HCT116 (cell line): ENCODE measurements at regions not wholly inside any gene's neighbourhood (a gene's known extent, or its start where the extent isn't known, plus 50 kb on each side); places are given as distances from the start of the nearest gene placed in this dataset.

Source experiments
- ATAC-seq: fragments of 200-7000 bp; cut with Tn5 transposase; 2 replicates; pipeline ENCODE4 v1.9.1; 2020; ENCODE audit warnings: mild to moderate bottlenecking, moderate library complexity
- BruUV-seq: library from RNA; stranded (reverse); fragments of 400-500 nt; replicated peaks from 2 replicates; lab custom pipeline; 2021; lab: Mats Ljungman, UMichigan
- CTCF ChIA-PET: fragments of 300-600 bp; sonication (Branson Sonifier 250); formaldehyde crosslinking; loops from one replicate; lab custom pipeline; 2021; ENCODE audit warnings: antibody characterized with exemption; lab: Charles Lee
- POLR2A ChIA-PET: fragments of 300-600, 350-600 bp; sonication (Branson Sonifier 250); formaldehyde crosslinking; loops from one replicate; lab custom pipeline; 2021; ENCODE audit warnings: antibody characterized with exemption; lab: Charles Lee
- RAD21 ChIA-PET, 2 experiments: fragments of 300-600 bp; sonication (Branson Sonifier 250); formaldehyde crosslinking; loops; one replicate each; lab custom pipeline; 2023; ENCODE audit warnings: low total read pairs in 2 of 2; ENCODE audit not compliant: uncharacterized antibody in 2 of 2, unreplicated experiment in 2 of 2, low non-redundant PET in 1 of 2; lab: Charles Lee
- DNase-seq: peaks from one replicate; pipeline ENCODE4 v3.0.0-alpha.2; 2010; ENCODE audit warnings: low read depth, low spot score
- H2AFZ ChIP-seq: fragments of 200-600 bp; shearing (Covaris generic), sonication (generic); 2 replicates; pipeline ENCODE4 v1.6.1; 2017; ENCODE audit warnings: low read depth, mixed run types, mixed read lengths, antibody characterized with exemption, low read length; ENCODE audit not compliant: poor library complexity, severe bottlenecking
- H3K27ac ChIP-seq: 2 replicates; pipeline ENCODE4 v1.5.1; 2012; ENCODE audit warnings: low read depth, low read length
- H3K27me3 ChIP-seq: fragments of 200-600 bp; sonication (generic); 2 replicates; pipeline ENCODE4 v1.6.1; 2016; ENCODE audit warnings: mixed run types, low read length, mixed read lengths; ENCODE audit not compliant: insufficient read depth
- H3K36me3 ChIP-seq, 2 experiments: fragments of 200-500 bp in 1 of 2; fragments of 200-600 bp in 1 of 2; sonication (Bioruptor generic) in 1 of 2; sonication (generic) in 1 of 2; 2 replicates each; pipeline versions ENCODE4 v1.5.1 to v1.6.1; 2014 to 2016; ENCODE audit warnings: low read length in 2 of 2, inconsistent platforms in 1 of 2, mixed read lengths in 1 of 2, mixed run types in 1 of 2; ENCODE audit not compliant: insufficient read depth in 2 of 2, control insufficient read depth in 1 of 2
- H3K4me1 ChIP-seq, 2 experiments: fragments of 200-600 bp in 1 of 2; sonication (generic) in 1 of 2; 2 replicates each; pipeline versions ENCODE4 v1.5.1 to v1.6.1; 2012 to 2017; ENCODE audit warnings: low read length in 2 of 2, inconsistent platforms in 1 of 2, mild to moderate bottlenecking in 1 of 2, mixed read lengths in 1 of 2, mixed run types in 1 of 2, moderate library complexity in 1 of 2; ENCODE audit not compliant: insufficient read depth in 2 of 2, control insufficient read depth in 1 of 2
- H3K4me2 ChIP-seq: fragments of 200-600 bp; sonication (generic); 2 replicates; pipeline ENCODE4 v1.6.1; 2017; ENCODE audit warnings: mixed run types, low read length, mixed read lengths
- H3K4me3 ChIP-seq, 2 experiments: fragments of 200-600 bp in 1 of 2; sonication (generic) in 1 of 2; replicated peaks in 1 of 2; 2 replicates each; pipeline ENCODE4 v1.5.1; 2011 to 2016; ENCODE audit warnings: low read length in 2 of 2, control low read depth in 1 of 2, low read depth in 1 of 2, mild to moderate bottlenecking in 1 of 2, mixed read lengths in 1 of 2, mixed run types in 1 of 2
- H3K79me2 ChIP-seq: fragments of 200-600 bp; sonication (generic); 2 replicates; pipeline ENCODE4 v1.6.1; 2017; ENCODE audit warnings: mild to moderate bottlenecking, mixed run types, low read length, moderate library complexity, mixed read lengths; ENCODE audit not compliant: insufficient read depth
- H3K9ac ChIP-seq: fragments of 200-600 bp; sonication (generic); 2 replicates; pipeline ENCODE4 v1.6.1; 2016; ENCODE audit warnings: low read length, mixed read lengths
- H3K9me2 ChIP-seq: fragments of 200-600 bp; sonication (generic), shearing (Covaris generic); 2 replicates; pipeline ENCODE4 v1.6.1; 2017; ENCODE audit warnings: mixed run types, mild to moderate bottlenecking, moderate library complexity; ENCODE audit not compliant: insufficient read depth
- H3K9me3 ChIP-seq, 2 experiments: fragments of 200-500 bp in 1 of 2; fragments of 200-600 bp in 1 of 2; sonication (Bioruptor generic) in 1 of 2; sonication (generic) in 1 of 2; 2 replicates each; pipeline ENCODE4 v1.6.1; 2014 to 2017; ENCODE audit warnings: low read length in 2 of 2, mixed read lengths in 2 of 2, inconsistent platforms in 1 of 2, low read depth in 1 of 2, mild to moderate bottlenecking in 1 of 2, mixed run types in 1 of 2, moderate library complexity in 1 of 2; ENCODE audit not compliant: control insufficient read depth in 1 of 2, insufficient read depth in 1 of 2
- H4K20me1 ChIP-seq: fragments of 200-600 bp; sonication (generic), shearing (Covaris generic); 2 replicates; pipeline ENCODE4 v1.6.1; 2017; ENCODE audit warnings: mixed run types, mild to moderate bottlenecking, moderate library complexity; ENCODE audit not compliant: insufficient read depth
- CBX3 ChIP-seq: IDR thresholded peaks from 2 replicates; pipeline ENCODE4 v1.6.1; 2012; ENCODE audit warnings: low read depth
- CEBPB ChIP-seq: IDR thresholded peaks from 2 replicates; pipeline ENCODE4 v1.6.1; 2012; ENCODE audit warnings: low read depth
- CTCF ChIP-seq, 3 experiments: fragments of 200-600 bp in 1 of 3; sonication (generic) in 1 of 3; IDR thresholded peaks in 2 of 3; conservative IDR thresholded peaks in 1 of 3; 2 replicates each; pipeline ENCODE4 v1.5.1; 2012 to 2017; ENCODE audit warnings: low read depth in 2 of 3, low read length in 2 of 3, antibody characterized with exemption in 1 of 3, borderline replicate concordance in 1 of 3, control low read depth in 1 of 3, mild to moderate bottlenecking in 1 of 3, mixed read lengths in 1 of 3, mixed run types in 1 of 3, moderate library complexity in 1 of 3; ENCODE audit not compliant: insufficient read depth in 1 of 3
- EGR1 ChIP-seq: IDR thresholded peaks from 2 replicates; pipeline ENCODE4 v1.6.1; 2012; ENCODE audit warnings: low read depth
- ELF1 ChIP-seq: IDR thresholded peaks from 2 replicates; pipeline ENCODE4 v1.6.1; 2012; ENCODE audit warnings: low read depth, borderline replicate concordance
- EZH2 ChIP-seq: fragments of 200-600 bp; sonication (generic); IDR thresholded peaks from 2 replicates; pipeline ENCODE4 v1.6.1; 2017; ENCODE audit warnings: antibody characterized with exemption, mixed run types
- EZH2phosphoT487 ChIP-seq: fragments of 200-600 bp; IDR thresholded peaks from 2 replicates; pipeline ENCODE4 v1.6.1; 2018; ENCODE audit warnings: antibody characterized with exemption, borderline replicate concordance
- FOSL1 ChIP-seq: IDR thresholded peaks from 2 replicates; pipeline ENCODE4 v1.6.1; 2012; ENCODE audit warnings: low read depth
- MAX ChIP-seq: IDR thresholded peaks from 2 replicates; pipeline ENCODE4 v1.6.1; 2012
- POLR2AphosphoS5 ChIP-seq: IDR thresholded peaks from 2 replicates; pipeline ENCODE4 v1.6.1; 2011; ENCODE audit warnings: mild to moderate bottlenecking, low read depth, low read length, moderate library complexity
- RAD21 ChIP-seq: IDR thresholded peaks from 2 replicates; pipeline ENCODE4 v1.6.1; 2012; ENCODE audit warnings: low read depth, mild to moderate bottlenecking
- SIN3A ChIP-seq: IDR thresholded peaks from 2 replicates; pipeline ENCODE4 v1.6.1; 2012; ENCODE audit warnings: low read depth
- SP1 ChIP-seq: IDR thresholded peaks from 2 replicates; pipeline ENCODE4 v1.6.1; 2012; ENCODE audit warnings: low read depth
- SRF ChIP-seq: IDR thresholded peaks from 2 replicates; pipeline ENCODE4 v1.6.1; 2012; ENCODE audit warnings: low read depth
- TCF7L2 ChIP-seq: IDR thresholded peaks from 2 replicates; pipeline ENCODE4 v1.7.0; 2011; ENCODE audit warnings: borderline replicate concordance, inconsistent platforms; ENCODE audit not compliant: insufficient read depth, insufficient read length; ENCODE audit errors: extremely low read depth
- YY1 ChIP-seq: IDR thresholded peaks from 2 replicates; pipeline ENCODE4 v1.6.1; 2011; ENCODE audit warnings: low read length, low read depth, moderate library complexity, mild to moderate bottlenecking; ENCODE audit not compliant: insufficient replicate concordance; ENCODE audit errors: extremely low read depth
- ZBTB33 ChIP-seq: IDR thresholded peaks from 2 replicates; pipeline ENCODE4 v1.6.1; 2011; ENCODE audit warnings: mild to moderate bottlenecking, low read length, moderate library complexity; ENCODE audit not compliant: insufficient replicate concordance; ENCODE audit errors: extremely low read depth
- ZNF274 ChIP-seq: fragments of 200-500 bp; sonication (Bioruptor generic); IDR thresholded peaks from 2 replicates; pipeline ENCODE4 v1.6.1; 2014; ENCODE audit warnings: mild to moderate bottlenecking, low read depth, low read length, inconsistent platforms
- intact Hi-C: fragments of 100-400 bp; cut with micrococcal nuclease; formaldehyde crosslinking; loops from 2 replicates; pipeline ENCODE4 v1.10.0; 2022
- TF ChIP-seq, protein P1 (sequence below): IDR thresholded peaks from 2 replicates; pipeline ENCODE4 v1.6.1; 2012

DNA sequence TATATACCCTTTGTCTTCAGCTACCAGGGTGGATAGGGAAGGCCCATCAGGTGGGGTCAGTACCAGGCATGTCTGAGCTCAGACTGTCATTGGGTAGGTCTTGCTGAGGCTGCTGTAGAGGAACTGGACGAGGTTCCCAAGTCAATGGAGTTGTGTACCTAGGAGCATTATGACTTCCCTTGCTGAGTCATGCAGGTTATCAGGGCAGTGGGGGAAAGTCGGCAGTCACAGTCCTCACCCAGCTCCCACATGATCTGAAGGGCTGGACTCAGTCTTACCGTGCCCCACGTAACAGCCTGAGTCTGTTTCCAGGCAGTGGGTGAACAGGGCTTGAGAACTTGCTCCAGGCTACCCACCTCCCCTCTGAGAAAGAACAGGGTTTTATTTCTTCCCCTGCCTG lies 260.8 kb upstream of the COBL start:
- DNase-seq (no peak), ATAC-seq (no peak)

More for the DNA sequence above, 260.8 kb upstream of the COBL start:
- POLR2A ChIA-PET = no interaction called here
- H3K36me3 ChIP-seq = no peaks in the 10 kb centered on the region
- H3K9ac ChIP-seq = no peak overlapping the region
- BruUV-seq = no TSS peak
- H3K9me3 ChIP-seq = no peaks in the 10 kb centered on the region
- no peak overlapping the region for H2AFZ ChIP-seq
- intact Hi-C loops = no loop called here
- H3K27ac ChIP-seq = no peak overlapping the region
- H3K27me3 ChIP-seq = 0 out of 2 replicates have a peak, but pooled peaks cover 2% of the 10 kb centered on the region
- no peak for TF ChIP-seq SRF
- no peak for TF ChIP-seq EGR1
- no peak for TF ChIP-seq ZNF274
- no peak for TF ChIP-seq TCF7L2
- TF ChIP-seq SP1 = no peak
- TF ChIP-seq EZH2phosphoT487 = no peak
- TF ChIP-seq CEBPB = no peak
- TF ChIP-seq RAD21 = no peak
- TF ChIP-seq ELF1 = no peak
- TF ChIP-seq POLR2AphosphoS5 = no peak
- no peak for TF ChIP-seq SIN3A
- TF ChIP-seq YY1 = no peak
- no peak for TF ChIP-seq FOSL1
- no peak for TF ChIP-seq MAX
- TF ChIP-seq, protein P1, sequence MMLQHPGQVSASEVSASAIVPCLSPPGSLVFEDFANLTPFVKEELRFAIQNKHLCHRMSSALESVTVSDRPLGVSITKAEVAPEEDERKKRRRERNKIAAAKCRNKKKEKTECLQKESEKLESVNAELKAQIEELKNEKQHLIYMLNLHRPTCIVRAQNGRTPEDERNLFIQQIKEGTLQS = no peak
- no peak for TF ChIP-seq ZBTB33
- no peak for TF ChIP-seq EZH2
- no peak for TF ChIP-seq CTCF (IDR thresholded peaks at IDR 0.05 in 2 of 3, conservative IDR thresholded peaks at IDR 0.05 in 1 of 3; ENCODE audit: borderline replicate concordance in 1 of 3, insufficient read depth in 1 of 3, low read depth in 2 of 3, low read length in 2 of 3)
- no peak for TF ChIP-seq CBX3
- RAD21 ChIA-PET = no interaction called here
- CTCF ChIA-PET = no interaction called here
- H4K20me1 ChIP-seq = no peaks in the 10 kb centered on the region
- H3K4me2 ChIP-seq = no peak overlapping the region
- H3K9me2 ChIP-seq = no peaks in the 10 kb centered on the region
- H3K79me2 ChIP-seq = no peaks in the 10 kb centered on the region
- H3K4me3 ChIP-seq = no peak overlapping the region
- no peaks in the 10 kb centered on the region for H3K4me1 ChIP-seq
